ENCODE measurements at regions not wholly inside any gene's neighbourhood (a gene's known extent, or its start where the extent isn't known, plus 50 kb on each side); places are given as distances from the start of the nearest gene placed in this dataset.

- no peak for TF ChIP-seq CEBPB (IDR thresholded peaks at IDR 0.05)
- TF ChIP-seq MAX (IDR thresholded peaks at IDR 0.05) = no peak
- TF ChIP-seq YY1 (IDR thresholded peaks at IDR 0.05; ENCODE audit: low read depth) = no peak
- TF ChIP-seq ZBTB7A (IDR thresholded peaks at IDR 0.05; ENCODE audit: low read depth) = no peak
- TF ChIP-seq, protein P1, sequence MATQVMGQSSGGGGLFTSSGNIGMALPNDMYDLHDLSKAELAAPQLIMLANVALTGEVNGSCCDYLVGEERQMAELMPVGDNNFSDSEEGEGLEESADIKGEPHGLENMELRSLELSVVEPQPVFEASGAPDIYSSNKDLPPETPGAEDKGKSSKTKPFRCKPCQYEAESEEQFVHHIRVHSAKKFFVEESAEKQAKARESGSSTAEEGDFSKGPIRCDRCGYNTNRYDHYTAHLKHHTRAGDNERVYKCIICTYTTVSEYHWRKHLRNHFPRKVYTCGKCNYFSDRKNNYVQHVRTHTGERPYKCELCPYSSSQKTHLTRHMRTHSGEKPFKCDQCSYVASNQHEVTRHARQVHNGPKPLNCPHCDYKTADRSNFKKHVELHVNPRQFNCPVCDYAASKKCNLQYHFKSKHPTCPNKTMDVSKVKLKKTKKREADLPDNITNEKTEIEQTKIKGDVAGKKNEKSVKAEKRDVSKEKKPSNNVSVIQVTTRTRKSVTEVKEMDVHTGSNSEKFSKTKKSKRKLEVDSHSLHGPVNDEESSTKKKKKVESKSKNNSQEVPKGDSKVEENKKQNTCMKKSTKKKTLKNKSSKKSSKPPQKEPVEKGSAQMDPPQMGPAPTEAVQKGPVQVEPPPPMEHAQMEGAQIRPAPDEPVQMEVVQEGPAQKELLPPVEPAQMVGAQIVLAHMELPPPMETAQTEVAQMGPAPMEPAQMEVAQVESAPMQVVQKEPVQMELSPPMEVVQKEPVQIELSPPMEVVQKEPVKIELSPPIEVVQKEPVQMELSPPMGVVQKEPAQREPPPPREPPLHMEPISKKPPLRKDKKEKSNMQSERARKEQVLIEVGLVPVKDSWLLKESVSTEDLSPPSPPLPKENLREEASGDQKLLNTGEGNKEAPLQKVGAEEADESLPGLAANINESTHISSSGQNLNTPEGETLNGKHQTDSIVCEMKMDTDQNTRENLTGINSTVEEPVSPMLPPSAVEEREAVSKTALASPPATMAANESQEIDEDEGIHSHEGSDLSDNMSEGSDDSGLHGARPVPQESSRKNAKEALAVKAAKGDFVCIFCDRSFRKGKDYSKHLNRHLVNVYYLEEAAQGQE (IDR thresholded peaks at IDR 0.05; ENCODE audit: low read depth) = no peak
Observed at GRCh38 chrX:69313617-69314290, 148.5 kb upstream of the PJA1 start.

Measured in Ishikawa (cell line).